ENCODE measurements at regions not wholly inside any gene's neighbourhood (a gene's known extent, or its start where the extent isn't known, plus 50 kb on each side); places are given as distances from the start of the nearest gene placed in this dataset.

DNA sequence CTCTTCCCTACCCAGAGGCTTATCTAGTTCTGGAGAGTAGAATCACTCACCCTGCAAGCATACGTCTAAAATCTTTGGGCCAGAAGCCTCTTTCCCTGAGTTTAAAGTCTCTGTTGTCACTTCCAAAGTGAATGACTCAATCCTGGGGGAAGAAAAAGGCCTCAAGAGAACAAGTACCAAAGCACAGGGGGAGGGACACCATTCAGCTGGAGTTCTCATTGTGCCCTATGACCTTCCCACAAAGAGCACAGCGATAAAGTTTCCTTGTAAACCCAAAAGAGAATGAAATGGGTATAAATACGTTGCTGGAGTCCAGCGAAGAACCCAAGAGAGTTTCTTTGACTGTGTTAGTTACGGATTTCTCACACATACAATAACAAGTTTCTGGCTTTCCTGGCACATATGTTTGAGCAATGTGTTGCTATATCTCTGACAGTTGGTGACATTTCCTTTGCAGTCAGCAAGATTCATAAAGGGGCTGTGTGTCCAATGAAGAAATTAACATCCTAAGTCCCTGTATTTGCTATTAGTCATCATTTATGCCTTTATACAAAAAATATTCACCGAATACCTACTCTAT is 107.3 kb upstream of the PTPRG start:
- TF ChIP-seq, protein P1, sequence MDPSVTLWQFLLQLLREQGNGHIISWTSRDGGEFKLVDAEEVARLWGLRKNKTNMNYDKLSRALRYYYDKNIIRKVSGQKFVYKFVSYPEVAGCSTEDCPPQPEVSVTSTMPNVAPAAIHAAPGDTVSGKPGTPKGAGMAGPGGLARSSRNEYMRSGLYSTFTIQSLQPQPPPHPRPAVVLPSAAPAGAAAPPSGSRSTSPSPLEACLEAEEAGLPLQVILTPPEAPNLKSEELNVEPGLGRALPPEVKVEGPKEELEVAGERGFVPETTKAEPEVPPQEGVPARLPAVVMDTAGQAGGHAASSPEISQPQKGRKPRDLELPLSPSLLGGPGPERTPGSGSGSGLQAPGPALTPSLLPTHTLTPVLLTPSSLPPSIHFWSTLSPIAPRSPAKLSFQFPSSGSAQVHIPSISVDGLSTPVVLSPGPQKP (IDR thresholded peaks at IDR 0.05; ENCODE audit: low read depth, low read length), result no peak
- TF ChIP-seq PML (IDR thresholded peaks at IDR 0.05; ENCODE audit: low read length) (no peak), ZSCAN29 (IDR thresholded peaks at IDR 0.05) (no peak), SIX5 (IDR thresholded peaks at IDR 0.05; ENCODE audit: low read depth, low read length, severe bottlenecking) (no peak), TARDBP (IDR thresholded peaks at IDR 0.05; ENCODE audit: borderline replicate concordance) (no peak), SMC3 (IDR thresholded peaks at IDR 0.05; ENCODE audit: borderline replicate concordance, low read length) (no peak), KAT2A (conservative IDR thresholded peaks at IDR 0.05; ENCODE audit: control insufficient read depth, low read depth, low read length) (no peak), CREB1 (IDR thresholded peaks at IDR 0.05; ENCODE audit: low read depth) (no peak), POLR2AphosphoS5 (IDR thresholded peaks at IDR 0.05; ENCODE audit: low read length) (no peak), MXI1 (IDR thresholded peaks at IDR 0.05; ENCODE audit: low read depth, low read length) (no peak)
- TF ChIP-seq, protein P2, sequence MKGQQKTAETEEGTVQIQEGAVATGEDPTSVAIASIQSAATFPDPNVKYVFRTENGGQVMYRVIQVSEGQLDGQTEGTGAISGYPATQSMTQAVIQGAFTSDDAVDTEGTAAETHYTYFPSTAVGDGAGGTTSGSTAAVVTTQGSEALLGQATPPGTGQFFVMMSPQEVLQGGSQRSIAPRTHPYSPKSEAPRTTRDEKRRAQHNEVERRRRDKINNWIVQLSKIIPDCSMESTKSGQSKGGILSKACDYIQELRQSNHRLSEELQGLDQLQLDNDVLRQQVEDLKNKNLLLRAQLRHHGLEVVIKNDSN (IDR thresholded peaks at IDR 0.05; ENCODE audit: borderline replicate concordance, extremely low read length, insufficient read depth, low read depth, low read length), result no peak
- Histone ChIP-seq H3K27ac (ENCODE audit: control insufficient read depth, insufficient read depth) (no peak overlapping the region), H3K9ac (ENCODE audit: control insufficient read depth, insufficient read depth, low read length) (no peak overlapping the region), H3K27me3 (replicated peaks in 1 of 2; ENCODE audit: control insufficient read depth in 2 of 2, insufficient read depth in 2 of 2, low read length in 1 of 2) (no peaks in the 10 kb centered on the region), H3K4me3 (no peak overlapping the region), H3K9me3 (replicated peaks; ENCODE audit: control insufficient read depth, insufficient read depth, low read length) (no peaks in the 10 kb centered on the region), H3K79me2 (ENCODE audit: control insufficient read depth, insufficient read depth, low read length) (no peaks in the 10 kb centered on the region), H4K20me1 (ENCODE audit: control insufficient read depth, insufficient read depth) (no peaks in the 10 kb centered on the region), H3K4me1 (ENCODE audit: control insufficient read depth, insufficient read depth, low read length) (no peaks in the 10 kb centered on the region), H3K36me3 (ENCODE audit: control insufficient read depth in 2 of 2, insufficient read depth in 2 of 2, low read length in 1 of 2) (no peaks in the 10 kb centered on the region), H3K4me2 (ENCODE audit: control insufficient read depth, insufficient read depth) (no peak overlapping the region), H2AFZ (ENCODE audit: control insufficient read depth, low read depth, low read length) (no peak overlapping the region)
- WGBS (ENCODE audit: insufficient coverage, insufficient replicate concordance, low lambda C conversion rate, missing lambda C conversion rate), result 6% methylated on average over 6 of the region's 6 CpGs
- in situ Hi-C loops (cut with MboI), result no loop called here
- ChIA-PET POLR2A (no interaction called here), CTCF (interaction anchor here (2.9 kb wide), 1 partner anchor 10 kb away, joined by 9 read pairs; no protein-coding TSS in a partner anchor), RAD21 (ENCODE audit: unreplicated experiment) (interaction anchor here (1.7 kb wide), 1 partner anchor 10 kb away, joined by 5 read pairs; no protein-coding TSS in a partner anchor), SMC1A (ENCODE audit: uncharacterized antibody, unreplicated experiment) (interaction anchor here (0.8 to 2.8 kb wide), 5 partner anchors 10 to 76 kb away, joined by 3 to 13 read pairs (median 4); no protein-coding TSS in a partner anchor)
- ATAC-seq (no peak), FAIRE-seq (no peak), DNase-seq (ENCODE audit: low read depth, low spot score) (no peak)
- BruUV-seq (replicated peaks), result no TSS peak
- intact Hi-C loops (cut with micrococcal nuclease; ENCODE audit: unreplicated experiment), result no loop called here
